Lower leg skin (tissue), 4 donors: ENCODE measurements at regions not wholly inside any gene's neighbourhood (a gene's known extent, or its start where the extent isn't known, plus 50 kb on each side); places are given as distances from the start of the nearest gene placed in this dataset.

ENCODE experiments used
- DNase-seq, 2 donors: peaks; one replicate each; pipeline ENCODE4 v3.0.0-alpha.2; 2019; ENCODE audit warnings: low spot score in 2 of 2
- H3K4me3 ChIP-seq: fragments of 200-600 bp; sonication (generic); 2 replicates; pipeline ENCODE4 v1.5.1; 2017; ENCODE audit warnings: mild to moderate bottlenecking, low read depth; ENCODE audit not compliant: poor library complexity, severe bottlenecking
- POLR2A ChIP-seq, 2 donors: fragments of 450-650 bp; IDR thresholded peaks; one replicate each; pipeline ENCODE4 v1.6.1; 2016 to 2017; ENCODE audit warnings: antibody characterized with exemption in 2 of 2, mild to moderate bottlenecking in 1 of 2, moderate library complexity in 1 of 2
- WGBS, 2 donors: methylation state at CpG; one replicate each; pipeline ENCODE4 v1.1.5; 2018; 5-methylcytosine and 5-hydroxymethylcytosine counted together
- intact Hi-C: fragments of 100-400 bp; cut with DNase I; formaldehyde crosslinking; loops from one replicate; pipeline ENCODE4 v1.15.0; 2023; ENCODE audit warnings: low total_unique reads
- TF ChIP-seq, protein P1 (sequence below), 3 donors: fragments of 450-650 bp; IDR thresholded peaks; one replicate each; pipeline ENCODE4 v1.5.1; 2016; ENCODE audit warnings: antibody characterized with exemption in 3 of 3, mild to moderate bottlenecking in 3 of 3, moderate library complexity in 2 of 3

DNA sequence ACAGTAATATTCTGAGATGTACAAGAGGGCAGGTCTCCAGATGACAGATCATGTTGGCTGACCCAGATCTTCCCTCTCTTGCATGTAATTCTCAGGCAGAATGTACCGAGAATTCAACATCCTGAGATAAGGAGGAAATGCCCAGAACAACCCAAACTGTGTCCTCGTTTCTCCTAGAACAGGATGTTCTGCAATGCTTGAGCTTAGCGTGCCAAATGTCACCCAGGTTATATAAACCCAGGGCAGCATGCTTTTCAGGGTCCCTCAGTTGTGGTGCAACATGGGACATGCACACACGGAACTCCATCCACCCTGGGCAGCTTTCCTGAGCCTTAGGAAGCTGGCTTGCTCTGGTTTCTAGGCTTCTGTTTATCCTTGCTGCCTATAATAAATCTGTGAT is 102.1 kb upstream of the CMC1 start:
- intact Hi-C loops: no loop called here
- DNase-seq: no peak
- no peak overlapping the region for H3K4me3 ChIP-seq
- 38 to 41% methylated on average over 4 of the region's 4 CpGs for WGBS, 2 donors
- TF ChIP-seq, protein P1, sequence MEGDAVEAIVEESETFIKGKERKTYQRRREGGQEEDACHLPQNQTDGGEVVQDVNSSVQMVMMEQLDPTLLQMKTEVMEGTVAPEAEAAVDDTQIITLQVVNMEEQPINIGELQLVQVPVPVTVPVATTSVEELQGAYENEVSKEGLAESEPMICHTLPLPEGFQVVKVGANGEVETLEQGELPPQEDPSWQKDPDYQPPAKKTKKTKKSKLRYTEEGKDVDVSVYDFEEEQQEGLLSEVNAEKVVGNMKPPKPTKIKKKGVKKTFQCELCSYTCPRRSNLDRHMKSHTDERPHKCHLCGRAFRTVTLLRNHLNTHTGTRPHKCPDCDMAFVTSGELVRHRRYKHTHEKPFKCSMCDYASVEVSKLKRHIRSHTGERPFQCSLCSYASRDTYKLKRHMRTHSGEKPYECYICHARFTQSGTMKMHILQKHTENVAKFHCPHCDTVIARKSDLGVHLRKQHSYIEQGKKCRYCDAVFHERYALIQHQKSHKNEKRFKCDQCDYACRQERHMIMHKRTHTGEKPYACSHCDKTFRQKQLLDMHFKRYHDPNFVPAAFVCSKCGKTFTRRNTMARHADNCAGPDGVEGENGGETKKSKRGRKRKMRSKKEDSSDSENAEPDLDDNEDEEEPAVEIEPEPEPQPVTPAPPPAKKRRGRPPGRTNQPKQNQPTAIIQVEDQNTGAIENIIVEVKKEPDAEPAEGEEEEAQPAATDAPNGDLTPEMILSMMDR (IDR thresholded peaks at IDR 0.05): no peak
- no peak for TF ChIP-seq POLR2A (IDR thresholded peaks at IDR 0.05)

- no peak overlapping the region for H3K4me3 ChIP-seq
- no peak for DNase-seq
- TF ChIP-seq, protein P1 (IDR thresholded peaks at IDR 0.05): no peak
- no peak for TF ChIP-seq POLR2A (IDR thresholded peaks at IDR 0.05)
- 48 to 56% methylated on average over 5 of the region's 5 CpGs for WGBS, 2 donors
- intact Hi-C loops: no loop called here
Measured at GRCh38 chr3:28139967-28140634, 101.3 kb upstream of the CMC1 start.

DNA sequence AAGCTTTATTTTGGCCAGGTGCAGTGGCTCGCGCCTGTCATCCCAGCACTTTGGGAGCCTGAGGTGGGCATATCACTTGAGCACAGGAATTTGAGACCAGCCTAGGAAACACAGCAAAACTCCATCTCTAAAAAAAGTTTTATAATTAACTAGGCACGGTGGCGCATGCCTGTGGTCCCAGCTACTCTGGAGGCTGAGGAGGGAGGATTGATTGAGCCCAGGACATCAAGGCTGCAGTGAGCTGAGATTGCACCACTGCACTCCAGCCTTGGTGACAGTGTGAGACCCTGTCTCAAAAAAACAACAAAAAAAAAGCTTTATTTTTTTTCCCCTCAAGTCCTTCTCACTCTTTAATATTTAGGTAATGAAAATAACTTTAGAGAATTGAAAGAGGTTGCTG is 100.8 kb upstream of the CMC1 start:
- TF ChIP-seq POLR2A (IDR thresholded peaks at IDR 0.05): no peak
- TF ChIP-seq, protein P1 (IDR thresholded peaks at IDR 0.05): no peak
- H3K4me3 ChIP-seq: no peak overlapping the region
- DNase-seq: no peak
- 92 to 98% methylated on average over 4 of the region's 4 CpGs for WGBS, 2 donors
- intact Hi-C loops: no loop called here

GRCh38 chr3:28149960-28150359 is 91.5 kb upstream of the CMC1 start:
- no peak overlapping the region for H3K4me3 ChIP-seq
- no peak for DNase-seq
- intact Hi-C loops: no loop called here
- TF ChIP-seq POLR2A (IDR thresholded peaks at IDR 0.05): no peak
- TF ChIP-seq, protein P1 (IDR thresholded peaks at IDR 0.05): no peak

GRCh38 chr3:28150465-28151206 is 90.8 kb upstream of the CMC1 start:
- no peak for TF ChIP-seq POLR2A (IDR thresholded peaks at IDR 0.05)
- TF ChIP-seq, protein P1 (IDR thresholded peaks at IDR 0.05): no peak
- no peak overlapping the region for H3K4me3 ChIP-seq
- intact Hi-C loops: no loop called here
- DNase-seq: no peak

GRCh38 chr3:28151207-28151550 is 90.2 kb upstream of the CMC1 start:
- TF ChIP-seq POLR2A (IDR thresholded peaks at IDR 0.05): no peak
- TF ChIP-seq, protein P1 (IDR thresholded peaks at IDR 0.05): no peak
- 36 to 42% methylated on average over 2 of the region's 2 CpGs for WGBS, 2 donors
- no peak for DNase-seq
- intact Hi-C loops: no loop called here
- no peak overlapping the region for H3K4me3 ChIP-seq
